22Rv1 (cell line): ENCODE measurements at regions not wholly inside any gene's neighbourhood (a gene's known extent, or its start where the extent isn't known, plus 50 kb on each side); places are given as distances from the start of the nearest gene placed in this dataset.

ENCODE experiments used
- CTCF ChIP-seq: fragments of 450-650 bp; IDR thresholded peaks from 2 replicates; pipeline ENCODE4 v1.5.1; 2017; ENCODE audit warnings: mild to moderate bottlenecking
- ZFX ChIP-seq: fragments of 450-650 bp; IDR thresholded peaks from 2 replicates; pipeline ENCODE4 v1.6.1; 2017; ENCODE audit warnings: antibody characterized with exemption, borderline replicate concordance

- TF ChIP-seq CTCF (no peak), ZFX (no peak)
Observed at GRCh38 chr16:64122177-64122576, 999.7 kb downstream of the CDH11 start.
